ENCODE measurements at regions not wholly inside any gene's neighbourhood (a gene's known extent, or its start where the extent isn't known, plus 50 kb on each side); places are given as distances from the start of the nearest gene placed in this dataset.

- intact Hi-C loops (cut with DNase I), result no loop called here
- no peaks in the 10 kb centered on the region for H3K4me1 ChIP-seq (ENCODE audit: control insufficient read depth in 2 of 3, insufficient read depth in 2 of 3, low read depth in 1 of 3, low read length in 3 of 3)
- H3K9ac ChIP-seq (ENCODE audit: low read length in 3 of 3), result no peak overlapping the region
- DNase-seq (peak in 2 of 5 donors; percentile 4 to 22), FAIRE-seq (no peak)
- TF ChIP-seq CTCF (IDR thresholded peaks at IDR 0.05; ENCODE audit: borderline replicate concordance, extremely low read depth, insufficient read depth), result no peak
- H3K27ac ChIP-seq (ENCODE audit: low read depth in 2 of 2, low read length in 2 of 2), result no peak overlapping the region
- no peaks in the 10 kb centered on the region for H3K36me3 ChIP-seq (ENCODE audit: control insufficient read depth in 2 of 3, insufficient read depth in 3 of 3, low read length in 3 of 3)
- no peaks in the 10 kb centered on the region for H3K27me3 ChIP-seq (ENCODE audit: control insufficient read depth, insufficient read depth, low read length)
- H3K9me3 ChIP-seq (ENCODE audit: control insufficient read depth in 2 of 3, insufficient read depth in 1 of 3, low read length in 3 of 3), result no peaks in the 10 kb centered on the region
- no peak overlapping the region for H3K4me3 ChIP-seq (ENCODE audit: low read length in 3 of 3)
Observed at GRCh38 chr16:6381896-6382295, 950.7 kb upstream of the RBFOX1 start.

- TF ChIP-seq CTCF (IDR thresholded peaks at IDR 0.05; ENCODE audit: borderline replicate concordance, extremely low read depth, insufficient read depth), result no peak
- FAIRE-seq, result no peak
- no peaks in the 10 kb centered on the region for H3K27me3 ChIP-seq (ENCODE audit: control insufficient read depth, insufficient read depth, low read length)
- H3K4me1 ChIP-seq (ENCODE audit: control insufficient read depth in 2 of 3, insufficient read depth in 2 of 3, low read depth in 1 of 3, low read length in 3 of 3), result no peaks in the 10 kb centered on the region
- H3K27ac ChIP-seq (ENCODE audit: low read depth in 2 of 2, low read length in 2 of 2), result no peak overlapping the region
- H3K4me3 ChIP-seq (ENCODE audit: low read length in 3 of 3), result no peak overlapping the region
- H3K9me3 ChIP-seq (ENCODE audit: control insufficient read depth in 2 of 3, insufficient read depth in 1 of 3, low read length in 3 of 3), result no peaks in the 10 kb centered on the region
- no peak for DNase-seq
- no peak overlapping the region for H3K9ac ChIP-seq (ENCODE audit: low read length in 3 of 3)
- H3K36me3 ChIP-seq (ENCODE audit: control insufficient read depth in 2 of 3, insufficient read depth in 3 of 3, low read length in 3 of 3), result no peaks in the 10 kb centered on the region
- intact Hi-C loops (cut with DNase I), result no loop called here
Observed at GRCh38 chr16:6377956-6378355, 954.7 kb upstream of the RBFOX1 start.

GRCh38 chr16:6375465-6376075 lies 957.1 kb upstream of the RBFOX1 start:
- intact Hi-C loops (cut with DNase I), result no loop called here
- Histone ChIP-seq H3K36me3 (ENCODE audit: control insufficient read depth in 2 of 3, insufficient read depth in 3 of 3, low read length in 3 of 3) (no peaks in the 10 kb centered on the region), H3K4me1 (ENCODE audit: control insufficient read depth in 2 of 3, insufficient read depth in 2 of 3, low read depth in 1 of 3, low read length in 3 of 3) (no peaks in the 10 kb centered on the region), H3K9me3 (ENCODE audit: control insufficient read depth in 2 of 3, insufficient read depth in 1 of 3, low read length in 3 of 3) (peaks cover 0 to 3% (median 0%) of the 10 kb centered on the region in 3 donors), H3K9ac (ENCODE audit: low read length in 3 of 3) (no peak overlapping the region), H3K27me3 (ENCODE audit: control insufficient read depth, insufficient read depth, low read length) (no peaks in the 10 kb centered on the region), H3K27ac (ENCODE audit: low read depth in 2 of 2, low read length in 2 of 2) (no peak overlapping the region), H3K4me3 (ENCODE audit: low read length in 3 of 3) (no peak overlapping the region)
- no peak for FAIRE-seq
- DNase-seq, result peak in 2 of 5 donors; percentile 5 to 50
- no peak for TF ChIP-seq CTCF (IDR thresholded peaks at IDR 0.05; ENCODE audit: borderline replicate concordance, extremely low read depth, insufficient read depth)

- intact Hi-C loops (cut with DNase I), result no loop called here
- no peak for DNase-seq
- FAIRE-seq, result no peak
- TF ChIP-seq CTCF (IDR thresholded peaks at IDR 0.05; ENCODE audit: borderline replicate concordance, extremely low read depth, insufficient read depth), result no peak
- Histone ChIP-seq H3K9me3 (ENCODE audit: control insufficient read depth in 2 of 3, insufficient read depth in 1 of 3, low read length in 3 of 3) (peaks cover 0 to 3% (median 0%) of the 10 kb centered on the region in 3 donors), H3K4me1 (ENCODE audit: control insufficient read depth in 2 of 3, insufficient read depth in 2 of 3, low read depth in 1 of 3, low read length in 3 of 3) (no peaks in the 10 kb centered on the region), H3K36me3 (ENCODE audit: control insufficient read depth in 2 of 3, insufficient read depth in 3 of 3, low read length in 3 of 3) (no peaks in the 10 kb centered on the region), H3K27me3 (ENCODE audit: control insufficient read depth, insufficient read depth, low read length) (no peaks in the 10 kb centered on the region), H3K9ac (ENCODE audit: low read length in 3 of 3) (no peak overlapping the region), H3K4me3 (ENCODE audit: low read length in 3 of 3) (no peak overlapping the region), H3K27ac (ENCODE audit: low read depth in 2 of 2, low read length in 2 of 2) (no peak overlapping the region)
Observed at GRCh38 chr16:6374821-6375220, 957.8 kb upstream of the RBFOX1 start.
